ENCODE measurements at regions not wholly inside any gene's neighbourhood (a gene's known extent, or its start where the extent isn't known, plus 50 kb on each side); places are given as distances from the start of the nearest gene placed in this dataset.

DNA sequence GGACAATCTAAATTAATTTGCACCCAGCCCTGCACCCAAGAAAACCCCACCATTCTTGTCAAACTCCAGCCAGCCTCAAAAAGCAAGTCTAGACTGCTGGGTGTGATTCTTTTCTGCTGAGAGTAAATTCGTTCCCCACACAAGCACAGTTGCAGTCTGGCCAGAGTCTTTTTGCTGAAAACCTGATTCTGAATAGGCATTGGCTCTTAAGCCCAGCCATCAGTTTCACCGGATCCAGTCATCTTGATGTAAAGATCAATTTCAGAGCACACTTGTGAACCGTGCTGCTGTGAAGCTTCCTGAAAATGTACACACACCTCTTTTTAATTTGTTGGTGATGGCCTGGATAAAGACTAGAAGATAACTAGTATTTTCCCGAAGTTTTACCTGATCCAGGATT lies 159.4 kb upstream of the GGTLC1 start:
- Mint-ChIP-seq H3K27me3 (peaks cover 5% of the 10 kb centered on the region), H3K4me1 (peaks cover 7% of the 10 kb centered on the region), H3K27ac (no peak overlapping the region), H3K9me3 (peaks cover 2% of the 10 kb centered on the region), H3K36me3 (ENCODE audit: low read depth) (no peaks in the 10 kb centered on the region), H3K4me3 (no peak overlapping the region)
- ChIA-PET CTCF (interaction anchor here (1.1 kb wide), 1 partner anchor 48 kb away, joined by 3 read pairs; no protein-coding TSS in a partner anchor), POLR2A (no interaction called here)
- no peak for DNase-seq

DNA sequence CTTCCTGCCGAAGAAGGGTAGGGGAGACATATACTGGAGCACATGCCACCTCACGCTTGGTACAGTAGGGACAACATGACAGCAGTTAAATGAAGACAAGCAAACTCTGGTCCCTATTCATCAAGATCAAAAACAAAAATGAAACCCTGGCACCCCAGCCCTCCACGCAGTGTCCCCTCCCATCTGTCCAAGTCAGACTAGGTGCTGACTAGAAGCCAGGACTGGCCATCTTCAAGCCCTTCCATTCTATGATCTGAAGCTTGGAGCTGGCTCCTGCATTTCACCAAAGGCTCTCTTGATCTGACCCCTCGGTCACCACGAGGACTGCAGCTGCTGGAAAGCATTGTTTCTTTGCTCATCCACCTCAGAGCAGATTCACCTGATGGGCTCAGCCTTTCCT lies 158.9 kb upstream of the GGTLC1 start:
- Mint-ChIP-seq H3K27ac (no peak overlapping the region), H3K27me3 (peaks cover 5% of the 10 kb centered on the region), H3K4me3 (no peak overlapping the region), H3K4me1 (peaks cover 7% of the 10 kb centered on the region), H3K36me3 (ENCODE audit: low read depth) (no peaks in the 10 kb centered on the region), H3K9me3 (peaks cover 2% of the 10 kb centered on the region)
- ChIA-PET POLR2A (no interaction called here), CTCF (no interaction called here)
- DNase-seq, result no peak

DNA sequence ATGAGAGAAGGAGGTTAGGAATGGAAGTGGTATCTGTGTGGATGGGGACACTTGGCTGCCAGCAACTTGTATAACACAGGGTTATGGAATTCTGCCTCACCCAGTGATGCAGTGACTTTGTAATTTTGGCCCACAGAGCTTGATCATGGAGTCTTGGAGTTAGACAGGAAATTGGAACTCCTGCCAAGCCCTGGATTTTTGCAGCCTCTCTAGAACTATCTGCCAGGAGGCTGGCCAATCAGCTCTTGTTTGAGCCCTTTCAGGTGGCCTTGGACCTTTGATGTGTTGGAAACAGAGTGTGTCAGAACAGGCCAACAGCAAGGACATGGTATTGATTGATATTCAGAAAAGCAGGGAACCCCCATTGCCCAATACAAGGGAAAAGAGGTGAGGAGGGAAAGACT lies 157.7 kb upstream of the GGTLC1 start:
- peaks cover 7% of the 10 kb centered on the region for H3K4me1 Mint-ChIP-seq

DNA sequence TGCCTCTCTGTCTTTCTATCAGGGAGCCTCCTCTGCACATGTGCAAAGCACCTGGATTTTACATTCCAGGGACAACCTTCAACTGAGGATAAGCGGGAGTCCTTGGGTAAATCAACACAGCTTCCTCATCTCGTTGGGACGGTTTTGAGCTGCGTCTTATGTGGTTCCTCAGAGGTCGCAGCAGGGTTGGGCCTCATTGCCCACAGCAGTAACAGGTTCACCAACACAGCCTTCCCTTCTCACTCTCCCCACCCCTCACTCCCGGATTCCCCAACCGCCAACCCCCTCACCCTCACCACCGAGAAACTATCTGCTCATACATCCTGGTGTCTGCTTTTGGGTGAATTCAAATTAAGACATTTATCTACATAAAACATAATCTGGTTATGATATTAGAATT lies 155.8 kb upstream of the GGTLC1 start:
- POLR2A ChIA-PET, result no interaction called here
- H3K4me3 Mint-ChIP-seq, result no peak overlapping the region
- no peak for DNase-seq
- no peak overlapping the region for H3K27ac Mint-ChIP-seq
- peaks cover 5% of the 10 kb centered on the region for H3K27me3 Mint-ChIP-seq
- H3K9me3 Mint-ChIP-seq, result peaks cover 7% of the 10 kb centered on the region
- no peaks in the 10 kb centered on the region for H3K36me3 Mint-ChIP-seq (ENCODE audit: low read depth)
- peaks cover 7% of the 10 kb centered on the region for H3K4me1 Mint-ChIP-seq
- CTCF ChIA-PET, result interaction anchor here (1.0 kb wide), 1 partner anchor 65 kb away, joined by 3 read pairs; no protein-coding TSS in a partner anchor

More for the DNA sequence above, 157.7 kb upstream of the GGTLC1 start:
- POLR2A ChIA-PET, result interaction anchor here (0.5 kb wide), 1 partner anchor 13 kb away, joined by 3 read pairs; no protein-coding TSS in a partner anchor
- no peak overlapping the region for H3K27ac Mint-ChIP-seq
- no peak overlapping the region for H3K4me3 Mint-ChIP-seq
- H3K36me3 Mint-ChIP-seq (ENCODE audit: low read depth), result no peaks in the 10 kb centered on the region
- CTCF ChIA-PET, result interaction anchor here (0.5 kb wide), 1 partner anchor 143 kb away, joined by 3 read pairs; no protein-coding TSS in a partner anchor
- DNase-seq, result no peak
- peaks cover 5% of the 10 kb centered on the region for H3K27me3 Mint-ChIP-seq
- H3K9me3 Mint-ChIP-seq, result peaks cover 6% of the 10 kb centered on the region

DNA sequence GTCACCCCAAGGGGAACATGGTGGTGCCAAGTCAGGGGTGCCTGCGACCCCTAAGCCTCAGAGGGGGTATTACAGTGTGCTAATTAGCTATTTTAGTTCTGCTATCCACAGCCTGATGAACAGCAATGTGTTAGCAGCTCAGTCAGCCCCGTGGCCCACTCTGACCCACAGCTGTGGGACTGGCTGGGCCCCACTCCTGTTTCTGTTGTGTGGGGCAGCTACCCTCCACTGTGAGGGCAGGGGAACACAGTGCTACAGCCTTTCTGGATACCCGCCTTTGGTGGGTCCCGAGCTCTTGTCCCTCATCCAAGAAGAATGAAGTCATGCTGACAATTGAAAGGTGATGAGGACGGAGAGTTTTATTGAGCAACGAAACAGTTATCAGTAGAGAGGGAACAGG lies 152.5 kb upstream of the GGTLC1 start:
- Mint-ChIP-seq H3K27me3 (peaks cover 3% of the 10 kb centered on the region), H3K4me3 (no peak overlapping the region), H3K36me3 (ENCODE audit: low read depth) (no peaks in the 10 kb centered on the region), H3K9me3 (peaks cover 7% of the 10 kb centered on the region), H3K4me1 (no peaks in the 10 kb centered on the region), H3K27ac (no peak overlapping the region)
- ChIA-PET POLR2A (no interaction called here), CTCF (interaction anchor here (1.0 kb wide), 1 partner anchor 9 kb away, joined by 3 read pairs; no protein-coding TSS in a partner anchor)
- DNase-seq, result no peak

DNA sequence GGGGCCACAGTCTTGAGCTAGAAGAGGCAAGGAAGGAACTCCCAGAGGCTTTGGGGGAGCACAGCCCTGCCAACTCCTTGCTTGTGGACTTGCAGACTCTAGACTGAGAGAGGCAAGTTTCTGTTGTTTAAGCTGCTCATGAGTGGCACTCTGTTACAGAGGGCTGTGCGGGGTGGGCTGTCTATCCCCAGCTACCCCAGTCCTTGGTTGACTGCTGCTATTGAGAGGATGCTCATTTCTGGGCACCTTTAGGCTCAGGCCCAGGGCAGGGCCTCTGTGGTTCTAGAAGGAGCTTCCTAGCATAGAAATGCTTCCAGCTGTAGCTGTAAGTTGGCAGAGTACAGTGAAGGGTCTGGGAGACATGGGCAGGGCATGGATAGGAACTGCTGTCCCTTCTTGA lies 151.3 kb upstream of the GGTLC1 start:
- H3K27me3 Mint-ChIP-seq, result no peaks in the 10 kb centered on the region
- H3K27ac Mint-ChIP-seq, result no peak overlapping the region
- H3K36me3 Mint-ChIP-seq (ENCODE audit: low read depth), result no peaks in the 10 kb centered on the region
- ChIA-PET CTCF (no interaction called here), POLR2A (no interaction called here)
- peaks cover 5% of the 10 kb centered on the region for H3K9me3 Mint-ChIP-seq
- no peaks in the 10 kb centered on the region for H3K4me1 Mint-ChIP-seq
- no peak for DNase-seq
- no peak overlapping the region for H3K4me3 Mint-ChIP-seq

DNA sequence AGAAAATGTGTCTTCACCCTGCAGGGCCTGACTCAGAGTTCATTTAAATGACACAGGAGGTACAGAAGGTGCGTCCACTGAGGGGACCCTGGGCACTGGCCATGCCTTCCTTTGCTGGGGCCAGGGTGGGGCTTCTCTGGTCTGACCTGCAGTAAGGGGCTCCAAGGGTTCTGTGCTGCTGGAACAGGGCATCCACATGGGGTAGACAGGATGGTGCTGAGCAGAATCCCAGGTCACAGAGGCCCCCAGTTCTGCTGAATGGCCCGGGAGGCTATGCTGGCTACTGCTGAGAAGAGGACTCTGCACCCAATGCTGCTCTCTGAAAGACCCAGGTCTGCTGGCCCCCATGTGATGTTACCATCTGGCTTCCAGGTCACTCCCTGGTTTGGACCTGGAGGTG lies 150.4 kb upstream of the GGTLC1 start:
- Mint-ChIP-seq H3K9me3 (peaks cover 5% of the 10 kb centered on the region), H3K4me1 (no peaks in the 10 kb centered on the region), H3K4me3 (no peak overlapping the region), H3K36me3 (ENCODE audit: low read depth) (no peaks in the 10 kb centered on the region), H3K27me3 (no peaks in the 10 kb centered on the region), H3K27ac (no peak overlapping the region)
- CTCF ChIA-PET, result interaction anchor here (1.0 kb wide), 1 partner anchor 38 kb away, joined by 3 read pairs; no protein-coding TSS in a partner anchor
- no peak for DNase-seq
- POLR2A ChIA-PET, result no interaction called here

DNA sequence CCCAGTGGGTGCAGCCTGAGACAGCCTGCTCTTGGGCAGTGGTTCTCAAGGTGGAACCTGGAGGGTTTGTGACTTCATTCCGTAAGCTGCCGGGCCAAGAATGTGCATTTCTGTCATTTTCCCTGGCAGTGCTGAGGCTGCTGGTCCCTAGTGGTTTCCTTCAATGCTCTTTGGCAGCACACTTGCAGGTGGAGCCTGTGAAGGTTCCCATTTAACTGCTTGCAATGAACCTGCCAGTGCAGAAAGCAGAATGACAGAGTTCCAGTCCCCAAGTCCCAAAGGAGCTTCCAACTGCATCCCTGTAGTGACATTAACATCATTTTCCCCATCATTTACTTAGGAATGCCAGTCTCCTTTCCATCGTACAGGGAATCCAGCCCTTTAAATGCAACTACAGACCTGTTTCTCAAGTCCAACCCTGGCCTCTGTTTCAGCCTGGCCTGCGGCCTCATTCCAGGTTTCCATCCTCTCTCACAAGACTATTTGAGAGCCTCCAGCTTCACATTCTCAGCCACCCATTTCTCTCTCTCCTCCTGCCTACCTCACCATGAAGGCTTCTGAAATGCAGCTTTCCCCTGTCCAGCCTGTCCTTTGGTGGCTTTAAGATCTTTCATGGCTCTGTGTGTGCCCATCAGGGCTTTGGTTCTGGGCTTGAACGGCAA lies 149.7 kb upstream of the GGTLC1 start:
- Mint-ChIP-seq H3K27me3 (no peaks in the 10 kb centered on the region), H3K4me1 (no peaks in the 10 kb centered on the region), H3K36me3 (ENCODE audit: low read depth) (no peaks in the 10 kb centered on the region), H3K27ac (no peak overlapping the region), H3K9me3 (peaks cover 5% of the 10 kb centered on the region), H3K4me3 (no peak overlapping the region)
- DNase-seq, result no peak
- POLR2A ChIA-PET, result no interaction called here
- CTCF ChIA-PET, result interaction anchor here (0.9 to 1.0 kb wide), 2 partner anchors 11 to 39 kb away, joined by 3 read pairs; no protein-coding TSS in a partner anchor

DNA sequence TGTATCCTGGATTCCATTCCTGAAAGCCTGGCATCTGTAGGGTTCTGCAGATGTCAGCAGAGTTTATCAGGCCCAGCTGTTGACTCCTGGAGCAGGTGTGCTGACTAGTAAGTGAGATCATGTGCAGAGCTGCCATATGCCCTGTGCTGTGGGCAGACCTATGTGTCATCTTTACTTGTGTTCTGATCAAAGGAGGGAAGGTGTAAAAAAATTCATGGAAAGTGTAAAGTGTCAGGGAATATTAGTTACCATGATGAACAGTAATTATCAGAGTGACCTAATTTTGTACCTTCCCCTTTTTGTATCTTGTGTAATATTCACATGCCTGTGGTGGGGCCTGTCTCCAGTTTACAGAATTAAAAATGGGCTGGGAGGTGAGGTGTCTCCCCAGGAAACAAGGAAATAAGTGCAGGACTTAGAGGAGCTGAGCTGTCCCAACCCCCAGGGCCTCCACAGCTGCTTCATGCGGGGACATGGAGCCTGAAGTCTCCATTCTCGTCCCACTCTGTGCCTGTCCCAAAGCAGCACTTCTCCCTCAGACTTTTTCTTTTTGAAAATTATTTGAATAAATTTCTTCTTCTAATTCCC lies 148.2 kb upstream of the GGTLC1 start:
- peaks cover 4% of the 10 kb centered on the region for H3K9me3 Mint-ChIP-seq
- H3K27me3 Mint-ChIP-seq, result no peaks in the 10 kb centered on the region
- H3K4me1 Mint-ChIP-seq, result peaks cover 3% of the 10 kb centered on the region
- DNase-seq, result no peak
- H3K4me3 Mint-ChIP-seq, result no peak overlapping the region
- ChIA-PET POLR2A (no interaction called here), CTCF (no interaction called here)
- no peaks in the 10 kb centered on the region for H3K36me3 Mint-ChIP-seq (ENCODE audit: low read depth)
- H3K27ac Mint-ChIP-seq, result no peak overlapping the region

DNA sequence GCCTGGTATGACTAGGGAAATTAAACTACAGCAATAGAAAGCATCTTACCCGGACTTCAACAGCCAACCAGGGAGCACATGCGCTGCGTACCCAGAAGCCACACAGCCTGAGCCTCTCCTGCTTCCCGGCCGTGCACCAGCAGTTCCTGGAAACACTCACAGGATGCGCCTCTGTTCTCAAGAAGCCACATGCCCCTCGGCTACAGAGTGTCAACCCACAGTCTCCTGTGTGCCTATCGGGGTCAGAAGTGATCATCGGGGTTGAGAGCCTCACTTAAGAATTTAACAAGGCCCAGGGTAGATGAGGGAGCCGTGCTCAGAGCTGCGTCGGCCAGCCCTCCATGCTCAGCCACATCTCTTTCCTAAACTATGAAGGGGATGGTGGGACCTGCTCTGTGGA lies 147.2 kb upstream of the GGTLC1 start:
- no peaks in the 10 kb centered on the region for H3K36me3 Mint-ChIP-seq (ENCODE audit: low read depth)
- CTCF ChIA-PET, result no interaction called here
- no peak overlapping the region for H3K4me3 Mint-ChIP-seq
- peaks cover 6% of the 10 kb centered on the region for H3K9me3 Mint-ChIP-seq
- H3K4me1 Mint-ChIP-seq, result peaks cover 7% of the 10 kb centered on the region
- no peak overlapping the region for H3K27ac Mint-ChIP-seq
- DNase-seq, result no peak
- H3K27me3 Mint-ChIP-seq, result no peaks in the 10 kb centered on the region
- POLR2A ChIA-PET, result no interaction called here

DNA sequence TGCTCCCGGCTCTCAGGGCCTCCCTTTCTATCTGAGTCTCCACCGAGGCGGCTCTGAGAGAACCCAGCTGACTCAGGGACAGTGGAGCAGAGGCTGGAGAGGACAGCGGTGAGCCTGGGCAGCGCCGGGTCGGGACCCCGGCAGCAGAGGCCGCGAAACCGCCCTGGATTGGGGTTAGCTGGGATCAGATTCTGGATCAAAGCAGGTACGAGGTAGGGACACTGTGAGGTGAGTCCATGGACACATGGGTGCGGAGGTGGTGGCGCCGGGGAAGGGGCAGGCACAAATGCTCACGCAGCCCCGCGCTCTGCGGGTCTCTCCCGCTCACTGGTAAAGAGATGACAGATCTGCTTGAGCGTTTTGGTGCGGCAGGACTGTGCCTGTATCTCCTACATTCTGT lies 146.4 kb upstream of the GGTLC1 start:
- no peak for DNase-seq
- peaks cover 7% of the 10 kb centered on the region for H3K4me1 Mint-ChIP-seq
- no peaks in the 10 kb centered on the region for H3K36me3 Mint-ChIP-seq (ENCODE audit: low read depth)
- H3K27ac Mint-ChIP-seq, result no peak overlapping the region
- CTCF ChIA-PET, result no interaction called here
- POLR2A ChIA-PET, result no interaction called here
- no peak overlapping the region for H3K4me3 Mint-ChIP-seq
- H3K9me3 Mint-ChIP-seq, result peaks cover 7% of the 10 kb centered on the region
- peaks cover 3% of the 10 kb centered on the region for H3K27me3 Mint-ChIP-seq

DNA sequence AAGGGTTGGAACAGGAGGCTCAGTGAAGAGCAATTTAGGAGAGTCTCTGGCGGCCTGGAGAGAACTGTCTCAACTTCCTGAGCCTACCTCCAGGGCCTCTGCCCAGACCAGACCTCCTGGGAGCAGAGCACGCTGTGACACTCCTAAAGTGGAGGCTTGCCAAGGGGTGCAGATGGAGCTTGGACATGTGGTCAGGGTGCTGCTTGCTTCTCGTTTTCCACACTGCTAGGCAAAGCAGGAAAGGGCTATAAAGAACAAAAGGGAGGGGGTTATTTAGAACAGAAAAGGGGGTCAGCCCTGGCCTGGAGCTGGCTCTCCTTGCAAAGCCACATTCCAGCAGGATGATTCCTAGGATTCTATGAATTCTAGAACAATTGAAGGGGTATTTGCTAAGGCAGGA lies 145.7 kb upstream of the GGTLC1 start:
- no peak for DNase-seq
- Mint-ChIP-seq H3K4me3 (no peak overlapping the region), H3K27me3 (peaks cover 5% of the 10 kb centered on the region), H3K4me1 (peaks cover 7% of the 10 kb centered on the region), H3K36me3 (ENCODE audit: low read depth) (no peaks in the 10 kb centered on the region), H3K27ac (no peak overlapping the region), H3K9me3 (peaks cover 7% of the 10 kb centered on the region)
- ChIA-PET CTCF (no interaction called here), POLR2A (no interaction called here)

DNA sequence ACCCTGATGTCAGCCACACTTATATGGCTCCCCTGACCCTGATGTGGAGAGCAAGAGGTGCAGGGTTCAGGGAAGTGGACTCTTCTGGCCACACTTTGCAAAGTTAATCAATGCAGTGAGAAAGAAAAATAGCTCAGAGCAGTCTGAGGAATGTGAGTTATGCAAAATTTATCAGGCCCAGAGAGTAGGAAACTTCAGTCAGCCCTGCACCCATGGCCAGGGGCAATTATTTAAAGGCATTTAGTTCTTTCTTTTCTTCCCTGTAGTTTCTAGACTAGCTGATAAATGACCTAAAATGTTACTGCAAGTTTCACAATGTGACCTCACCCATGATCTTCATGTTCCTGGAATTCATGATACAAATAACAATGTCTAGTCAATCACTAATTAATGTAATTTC lies 143.7 kb upstream of the GGTLC1 start:
- ChIA-PET CTCF (no interaction called here), POLR2A (no interaction called here)
- Mint-ChIP-seq H3K4me3 (no peak overlapping the region), H3K27me3 (peaks cover 5% of the 10 kb centered on the region), H3K9me3 (peaks cover 7% of the 10 kb centered on the region), H3K27ac (no peak overlapping the region), H3K36me3 (ENCODE audit: low read depth) (no peaks in the 10 kb centered on the region), H3K4me1 (peaks cover 7% of the 10 kb centered on the region)
- no peak for DNase-seq

DNA sequence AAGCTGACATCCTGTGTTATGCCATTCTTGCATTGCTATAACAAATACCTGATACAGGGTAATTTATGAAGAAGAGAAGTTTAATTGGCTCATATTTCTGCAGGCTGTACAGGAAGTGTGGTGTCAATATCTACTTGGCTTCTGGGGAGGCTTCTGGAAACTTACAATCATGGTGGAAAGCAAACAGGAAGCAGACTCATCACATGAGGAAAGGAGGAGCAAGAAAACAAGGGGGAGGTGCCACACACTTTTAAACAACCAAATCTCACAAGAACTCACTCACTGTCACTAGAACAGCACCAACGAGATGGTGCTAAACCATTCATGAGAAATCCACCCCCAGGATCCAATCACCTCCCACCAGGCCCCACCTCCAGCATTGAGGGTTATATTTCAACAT lies 143.1 kb upstream of the GGTLC1 start:
- no peaks in the 10 kb centered on the region for H3K36me3 Mint-ChIP-seq (ENCODE audit: low read depth)
- H3K27me3 Mint-ChIP-seq, result peaks cover 5% of the 10 kb centered on the region
- POLR2A ChIA-PET, result no interaction called here
- H3K9me3 Mint-ChIP-seq, result peaks cover 7% of the 10 kb centered on the region
- H3K27ac Mint-ChIP-seq, result peak overlapping the region; percentile 37
- no peak overlapping the region for H3K4me3 Mint-ChIP-seq
- no peak for DNase-seq
- peaks cover 7% of the 10 kb centered on the region for H3K4me1 Mint-ChIP-seq
- CTCF ChIA-PET, result no interaction called here

Data from activated CD4-positive, alpha-beta T cell treated with anti-CD3 and anti-CD28 coated beads, Interleukin-2, amount 10 ng/mL, durations not matched to agents 7 days and 5 days (primary cell).